ENCODE measurements at regions not wholly inside any gene's neighbourhood (a gene's known extent, or its start where the extent isn't known, plus 50 kb on each side); places are given as distances from the start of the nearest gene placed in this dataset.
"Not testable (repeated sequence)": the region's sequence is repeated elsewhere in the genome, so short reads cannot be mapped to it uniquely, and the experiment has no call there.

- H3K9ac ChIP-seq: no peak overlapping the region
- no peaks in the 10 kb centered on the region for H4K20me1 ChIP-seq (ENCODE audit: insufficient read depth)
- no peaks in the 10 kb centered on the region for H3K79me2 ChIP-seq (ENCODE audit: insufficient read depth, low read depth)
- no peak for TF ChIP-seq CTCF (conservative IDR thresholded peaks at IDR 0.05; ENCODE audit: low read depth, low read length)
- no peak overlapping the region for H3K4me2 ChIP-seq
- no peak overlapping the region for H3K27ac ChIP-seq
- no peak overlapping the region for H3K4me3 ChIP-seq (IDR thresholded peaks at IDR 0.05; ENCODE audit: insufficient read depth, low read depth, low read length)
- no peaks in the 10 kb centered on the region for H3K4me1 ChIP-seq (ENCODE audit: low read depth, poor library complexity, severe bottlenecking)
- no peak overlapping the region for H2AFZ ChIP-seq (ENCODE audit: low read depth)
- no peaks in the 10 kb centered on the region for H3K27me3 ChIP-seq (ENCODE audit: insufficient read depth, low read depth)
- H3K36me3 ChIP-seq (ENCODE audit: insufficient read depth): no peaks in the 10 kb centered on the region
These were observed 582.8 kb upstream of the NRP1 start for GRCh38 chr10:33917069-33917780.

DNA sequence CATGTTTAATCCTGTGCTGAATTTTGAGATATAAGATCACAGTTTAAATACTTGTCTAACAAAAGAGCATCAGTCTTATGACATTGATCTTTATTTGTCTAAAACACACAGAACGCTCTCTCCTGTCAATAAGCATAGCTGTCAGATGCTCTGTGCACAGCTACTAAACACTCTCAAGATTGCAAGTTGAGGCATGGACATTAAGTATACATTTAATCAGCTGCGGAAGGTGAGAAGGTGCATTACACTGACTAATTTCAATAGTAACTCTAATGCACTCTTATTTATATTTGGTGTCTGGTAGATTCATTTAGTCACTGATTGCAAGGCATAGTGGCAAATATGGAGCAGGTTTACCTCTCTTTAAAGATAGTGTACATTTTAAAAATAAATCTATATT, 580.3 kb upstream of the NRP1 start:
- no peak for TF ChIP-seq CTCF (conservative IDR thresholded peaks at IDR 0.05; ENCODE audit: low read depth, low read length)
- Histone ChIP-seq H3K79me2 (ENCODE audit: insufficient read depth, low read depth) (no peaks in the 10 kb centered on the region), H3K36me3 (ENCODE audit: insufficient read depth) (no peaks in the 10 kb centered on the region), H2AFZ (ENCODE audit: low read depth) (no peak overlapping the region), H3K27me3 (ENCODE audit: insufficient read depth, low read depth) (no peaks in the 10 kb centered on the region), H4K20me1 (ENCODE audit: insufficient read depth) (no peaks in the 10 kb centered on the region), H3K27ac (no peak overlapping the region), H3K4me3 (IDR thresholded peaks at IDR 0.05; ENCODE audit: insufficient read depth, low read depth, low read length) (no peak overlapping the region), H3K9ac (no peak overlapping the region), H3K4me1 (ENCODE audit: low read depth, poor library complexity, severe bottlenecking) (no peaks in the 10 kb centered on the region), H3K4me2 (no peak overlapping the region)

GRCh38 chr10:33913194-33913593, 578.7 kb upstream of the NRP1 start:
- H4K20me1 ChIP-seq (ENCODE audit: insufficient read depth): no peaks in the 10 kb centered on the region
- H3K4me2 ChIP-seq: no peak overlapping the region
- no peak overlapping the region for H3K4me3 ChIP-seq (IDR thresholded peaks at IDR 0.05; ENCODE audit: insufficient read depth, low read depth, low read length)
- H3K79me2 ChIP-seq (ENCODE audit: insufficient read depth, low read depth): no peaks in the 10 kb centered on the region
- H3K9ac ChIP-seq: no peak overlapping the region
- H2AFZ ChIP-seq (ENCODE audit: low read depth): no peak overlapping the region
- no peaks in the 10 kb centered on the region for H3K4me1 ChIP-seq (ENCODE audit: low read depth, poor library complexity, severe bottlenecking)
- no peaks in the 10 kb centered on the region for H3K36me3 ChIP-seq (ENCODE audit: insufficient read depth)
- no peak for TF ChIP-seq CTCF (conservative IDR thresholded peaks at IDR 0.05; ENCODE audit: low read depth, low read length)
- H3K27ac ChIP-seq: no peak overlapping the region
- H3K27me3 ChIP-seq (ENCODE audit: insufficient read depth, low read depth): no peaks in the 10 kb centered on the region

DNA sequence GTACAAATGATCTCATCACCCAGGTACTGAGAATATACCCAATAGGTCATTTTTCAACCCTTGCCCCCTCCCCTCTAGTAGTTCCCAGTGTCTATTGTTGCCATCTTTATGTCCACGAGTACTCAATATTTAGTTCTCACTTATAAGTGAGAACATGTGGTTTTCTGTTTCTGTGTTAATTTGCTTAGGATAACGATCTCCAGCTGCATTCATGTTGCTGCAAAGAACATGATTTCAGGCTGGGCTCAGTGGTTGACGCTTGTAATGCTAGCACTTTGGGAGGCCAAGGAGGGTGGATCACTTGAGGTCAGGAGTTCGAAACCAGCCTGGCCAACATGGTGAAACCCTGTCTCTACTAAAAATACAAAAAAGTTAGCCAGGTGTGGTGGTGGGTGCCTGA, 575.0 kb upstream of the NRP1 start:
- H2AFZ ChIP-seq (ENCODE audit: low read depth); H3K79me2 ChIP-seq (ENCODE audit: insufficient read depth, low read depth); H3K36me3 ChIP-seq (ENCODE audit: insufficient read depth); H3K4me1 ChIP-seq (ENCODE audit: low read depth, poor library complexity, severe bottlenecking); H3K27ac ChIP-seq; H3K9ac ChIP-seq; H3K4me2 ChIP-seq; H3K4me3 ChIP-seq (IDR thresholded peaks at IDR 0.05; ENCODE audit: insufficient read depth, low read depth, low read length); H4K20me1 ChIP-seq (ENCODE audit: insufficient read depth); H3K27me3 ChIP-seq (ENCODE audit: insufficient read depth, low read depth): not testable (repeated sequence)

DNA sequence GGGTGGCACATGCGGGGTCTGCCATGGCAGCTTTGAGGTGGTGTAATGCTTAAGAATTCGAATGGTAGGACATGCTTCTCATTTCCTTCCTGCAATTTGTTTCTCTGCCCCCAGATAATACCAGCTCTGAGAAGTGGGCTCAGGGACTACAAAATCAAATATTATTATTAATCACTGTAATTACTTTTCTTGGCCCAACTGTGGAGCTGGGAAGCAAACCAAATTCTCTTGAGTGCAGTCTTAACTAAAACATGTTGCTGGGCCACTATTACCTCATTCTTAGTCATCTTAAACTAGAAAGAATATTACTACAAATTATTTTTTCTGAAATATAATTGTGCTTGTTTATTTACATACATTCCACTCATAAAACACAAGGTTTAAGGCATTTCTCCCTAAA, 566.7 kb upstream of the NRP1 start:
- Histone ChIP-seq H2AFZ (ENCODE audit: low read depth) (no peak overlapping the region), H3K9ac (no peak overlapping the region), H3K79me2 (ENCODE audit: insufficient read depth, low read depth) (no peaks in the 10 kb centered on the region), H3K36me3 (ENCODE audit: insufficient read depth) (no peaks in the 10 kb centered on the region), H3K4me1 (ENCODE audit: low read depth, poor library complexity, severe bottlenecking) (no peaks in the 10 kb centered on the region), H3K27me3 (ENCODE audit: insufficient read depth, low read depth) (no peaks in the 10 kb centered on the region), H3K4me3 (IDR thresholded peaks at IDR 0.05; ENCODE audit: insufficient read depth, low read depth, low read length) (no peak overlapping the region), H3K27ac (no peak overlapping the region), H4K20me1 (ENCODE audit: insufficient read depth) (no peaks in the 10 kb centered on the region), H3K4me2 (no peak overlapping the region)
- TF ChIP-seq CTCF (conservative IDR thresholded peaks at IDR 0.05; ENCODE audit: low read depth, low read length): no peak

All from KMS-11 (cell line).